GM21390 (cell line): ENCODE measurements at regions not wholly inside any gene's neighbourhood (a gene's known extent, or its start where the extent isn't known, plus 50 kb on each side); places are given as distances from the start of the nearest gene placed in this dataset.
"Not testable (repeated sequence)": the region's sequence is repeated elsewhere in the genome, so short reads cannot be mapped to it uniquely, and the experiment has no call there.

Source experiments
- ATAC-seq: cut with Tn5 transposase; IDR thresholded peaks from one replicate; pipeline ENCODE4 v1.9.1; 2021; ENCODE audit not compliant: unreplicated experiment

- ATAC-seq: not testable (repeated sequence)
Measured at GRCh38 chr9:67708109-67708508, 150.6 kb upstream of the ANKRD20A1 start.

DNA sequence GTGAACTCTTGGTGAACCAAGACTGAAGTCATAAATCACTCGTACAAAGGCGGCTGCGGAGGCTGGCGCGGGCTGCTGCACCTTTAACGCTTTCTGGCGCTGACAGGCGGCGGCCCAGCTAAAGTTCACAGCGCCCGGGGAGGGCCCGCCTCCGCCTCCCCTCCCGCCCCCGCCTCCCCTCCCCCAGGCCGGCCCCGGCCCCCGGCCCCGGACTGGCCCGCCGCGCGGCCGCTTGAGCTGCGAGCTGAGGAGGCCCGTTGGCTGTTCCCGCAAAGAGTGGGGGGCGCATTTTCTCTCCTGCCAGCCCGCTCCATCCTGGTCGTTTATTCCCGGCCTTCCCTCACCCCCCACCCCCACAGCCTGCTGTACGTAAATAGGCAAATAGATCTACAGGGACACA, 147.3 kb upstream of the ANKRD20A1 start:
- ATAC-seq: not testable (repeated sequence)

DNA sequence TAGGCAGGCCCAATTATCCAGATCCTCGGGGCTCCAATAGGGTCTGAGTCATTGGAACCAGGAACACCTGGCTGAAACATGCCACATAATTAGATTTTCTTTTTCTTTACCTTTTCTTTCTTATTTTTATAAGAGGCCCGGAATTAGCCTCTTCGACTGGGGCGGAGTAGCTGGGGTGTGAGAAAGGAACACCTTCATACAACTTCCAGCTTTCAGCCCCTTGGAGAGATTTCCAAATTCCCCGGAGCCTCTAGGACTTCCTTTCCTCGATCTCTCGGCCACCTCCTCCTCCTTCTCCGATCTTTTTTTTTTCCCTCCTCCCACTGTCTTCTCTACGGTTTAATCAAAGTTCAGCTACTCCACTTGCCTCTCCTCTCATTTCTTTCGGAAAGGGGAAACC, 146.8 kb upstream of the ANKRD20A1 start:
- not testable (repeated sequence) for ATAC-seq

DNA sequence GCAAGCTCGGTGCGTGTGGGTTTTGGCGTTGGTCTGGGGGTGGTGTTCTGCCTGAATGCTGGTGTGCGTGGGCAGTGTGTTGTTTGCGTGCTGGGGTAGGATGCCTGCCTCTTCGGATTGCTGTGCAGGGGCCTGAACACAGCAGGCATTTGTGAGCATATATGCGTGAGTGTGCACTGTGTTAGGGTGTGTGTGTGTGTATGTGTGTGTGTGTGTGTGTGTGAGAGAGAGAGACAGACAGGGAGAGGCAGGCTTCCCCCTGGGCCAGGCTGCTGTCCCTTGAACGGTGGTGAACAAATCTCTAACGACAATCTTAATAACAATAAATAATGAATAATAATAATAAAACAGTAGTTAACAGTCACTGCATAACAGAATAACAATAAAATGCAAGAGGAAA, 145.8 kb upstream of the ANKRD20A1 start:
- not testable (repeated sequence) for ATAC-seq

- ATAC-seq: not testable (repeated sequence)
Measured at GRCh38 chr9:67717830-67718388, 140.8 kb upstream of the ANKRD20A1 start.

DNA sequence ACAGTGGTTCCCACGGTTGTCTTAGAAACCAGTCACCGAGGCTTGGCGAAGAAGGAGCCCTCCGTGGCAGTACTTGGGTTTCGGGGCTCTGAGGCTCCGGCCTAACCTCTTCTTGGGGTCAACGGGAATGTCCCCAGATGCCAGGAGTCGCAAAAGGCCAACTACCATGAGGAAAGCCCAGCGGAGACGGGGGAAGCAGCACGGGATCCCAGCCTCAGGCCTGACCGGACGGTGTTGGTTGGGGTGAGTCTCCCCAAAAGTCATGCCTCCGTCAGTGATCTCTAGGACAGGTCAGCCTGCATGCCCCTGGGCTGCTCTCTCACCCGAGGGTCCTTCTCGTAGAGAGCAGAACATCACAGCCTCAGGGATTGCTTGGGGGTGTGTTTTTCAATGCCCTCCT, 138.2 kb upstream of the ANKRD20A1 start:
- not testable (repeated sequence) for ATAC-seq

- peak; percentile 88 for ATAC-seq
Measured at GRCh38 chr9:67722460-67723090, 136.2 kb upstream of the ANKRD20A1 start.

DNA sequence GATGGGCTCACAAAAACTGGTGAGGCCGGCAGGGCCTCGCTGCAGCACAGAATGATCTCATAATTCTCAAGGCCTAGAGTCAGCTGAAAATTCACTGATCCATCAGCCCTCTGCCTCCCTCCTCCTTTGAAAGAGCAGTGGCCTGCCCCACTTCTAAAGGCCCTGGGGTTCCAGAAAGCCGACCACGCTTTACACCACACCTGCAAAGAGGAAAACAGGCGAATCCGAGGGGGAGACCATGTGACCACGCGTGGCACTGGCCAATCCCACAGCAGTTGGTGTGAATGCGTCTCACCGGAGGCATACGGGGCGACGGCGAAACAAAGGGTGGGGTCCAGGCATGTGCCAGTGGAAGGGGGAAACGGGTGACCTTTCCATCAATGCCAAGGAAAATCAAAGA, 135.5 kb upstream of the ANKRD20A1 start:
- peak; percentile 42 for ATAC-seq

DNA sequence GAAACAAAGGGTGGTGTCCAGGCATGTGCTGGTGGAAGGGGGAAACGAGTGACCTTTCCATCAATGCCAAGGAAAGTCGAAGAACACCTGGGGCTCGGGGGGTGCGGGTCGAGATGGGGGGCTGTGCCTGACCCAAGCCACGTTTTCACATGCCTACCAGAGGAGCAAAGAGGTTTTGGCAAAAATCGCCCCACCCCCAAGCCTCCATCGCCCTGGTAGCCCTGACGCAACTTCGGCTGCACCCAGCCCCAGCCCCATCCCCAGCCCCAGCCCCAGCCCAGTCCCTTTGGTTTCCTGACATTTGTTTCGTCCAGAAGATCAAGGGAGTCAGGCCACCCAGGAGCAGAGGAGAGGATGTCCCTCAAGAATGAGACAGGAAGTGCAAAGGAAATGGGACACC, 133.8 kb upstream of the ANKRD20A1 start:
- ATAC-seq: not testable (repeated sequence)

- ATAC-seq: peak; percentile 79
Measured at GRCh38 chr9:67726213-67726988, 132.3 kb upstream of the ANKRD20A1 start.

DNA sequence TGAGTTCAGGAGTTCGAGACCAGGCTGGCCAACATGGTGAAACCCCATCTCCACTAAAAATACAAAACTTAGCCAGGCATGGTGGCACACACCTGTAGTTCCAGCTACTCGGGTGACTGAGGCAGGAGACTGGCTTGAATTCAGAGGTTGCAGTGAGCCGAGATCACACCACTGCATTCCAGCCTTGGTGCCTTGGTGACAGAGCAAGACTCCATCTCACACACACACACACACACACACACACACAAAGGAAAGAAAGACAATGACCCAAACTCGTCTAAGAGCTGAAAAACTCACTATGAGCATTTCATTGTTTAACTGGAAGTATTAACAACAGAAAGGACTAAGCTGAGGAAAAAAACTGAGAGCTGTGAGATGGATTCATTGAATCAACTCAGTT, 95.6 kb upstream of the ANKRD20A1 start:
- ATAC-seq: not testable (repeated sequence)

- not testable (repeated sequence) for ATAC-seq
Measured at GRCh38 chr9:67771807-67772206, 86.9 kb upstream of the ANKRD20A1 start.

GRCh38 chr9:67800170-67800569, 58.6 kb upstream of the ANKRD20A1 start:
- not testable (repeated sequence) for ATAC-seq
